Mucosa of descending colon (tissue), 3 donors: ENCODE measurements at regions not wholly inside any gene's neighbourhood (a gene's known extent, or its start where the extent isn't known, plus 50 kb on each side); places are given as distances from the start of the nearest gene placed in this dataset.

ENCODE experiments used
- ATAC-seq: fragments of 200-7000 bp; cut with Tn5 transposase; one replicate; pipeline ENCODE4 v1.9.1; 2020; ENCODE audit warnings: mild to moderate bottlenecking, moderate library complexity
- DNase-seq, 3 donors: peaks; one replicate each; pipeline ENCODE4 v3.0.0-alpha.2; 2020
- H3K36me3 ChIP-seq: fragments of 200-600 bp; one replicate; pipeline ENCODE4 v1.8.0; 2021; ENCODE audit warnings: low read depth, mild to moderate bottlenecking
- H3K4me1 ChIP-seq: fragments of 200-600 bp; one replicate; pipeline ENCODE4 v1.8.0; 2021; ENCODE audit warnings: low read depth, mild to moderate bottlenecking
- H3K4me3 ChIP-seq: fragments of 200-600 bp; one replicate; pipeline ENCODE4 v1.8.0; 2021; ENCODE audit warnings: mild to moderate bottlenecking
- H3K9me3 ChIP-seq: fragments of 200-600 bp; one replicate; pipeline ENCODE4 v1.8.0; 2021; ENCODE audit warnings: mild to moderate bottlenecking
- intact Hi-C, 2 donors: fragments of 100-400 bp; cut with DNase I in 1 of 2; cut with micrococcal nuclease in 1 of 2; formaldehyde crosslinking; loops; one replicate each; pipeline versions ENCODE4 v1.11.0 to v1.11.1; 2022; cut with DNase I, micrococcal nuclease
- TF ChIP-seq, protein P1 (sequence below): fragments of 200-600 bp; IDR thresholded peaks from one replicate; pipeline ENCODE4 v1.8.0; 2022; ENCODE audit warnings: antibody characterized with exemption, mild to moderate bottlenecking
- donor health status: DM: no; HTN: no; CAD: no; lungs with moderate emphysema.
- donor health status: DM: no; HTN: no; CAD: no.
- donor health status: DM: no; HTN: yes; CAD: no.

DNA sequence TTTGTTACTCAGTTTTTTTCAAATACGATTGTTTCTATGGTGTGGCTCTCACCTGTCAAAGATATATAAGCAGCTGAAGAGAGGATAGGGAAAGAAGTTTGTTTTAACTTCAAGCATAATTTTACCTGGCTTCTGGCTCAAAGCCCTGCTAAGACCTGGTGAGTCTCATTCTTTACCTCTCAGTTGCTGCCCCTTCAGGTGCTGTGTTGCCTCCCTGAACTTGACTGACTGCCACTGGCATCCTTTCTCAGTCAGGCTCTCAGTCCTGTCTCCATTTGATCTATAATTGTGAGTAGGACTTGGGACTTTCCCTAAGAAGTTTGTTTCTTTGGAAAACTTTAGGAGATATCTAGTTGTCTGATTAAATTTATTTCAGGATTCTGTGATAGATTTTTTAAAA is 249.6 kb downstream of the IZUMO3 start:
- H3K4me1 ChIP-seq: no peaks in the 10 kb centered on the region
- DNase-seq: no peak
- no peaks in the 10 kb centered on the region for H3K36me3 ChIP-seq
- H3K9me3 ChIP-seq: no peaks in the 10 kb centered on the region
- TF ChIP-seq, protein P1, sequence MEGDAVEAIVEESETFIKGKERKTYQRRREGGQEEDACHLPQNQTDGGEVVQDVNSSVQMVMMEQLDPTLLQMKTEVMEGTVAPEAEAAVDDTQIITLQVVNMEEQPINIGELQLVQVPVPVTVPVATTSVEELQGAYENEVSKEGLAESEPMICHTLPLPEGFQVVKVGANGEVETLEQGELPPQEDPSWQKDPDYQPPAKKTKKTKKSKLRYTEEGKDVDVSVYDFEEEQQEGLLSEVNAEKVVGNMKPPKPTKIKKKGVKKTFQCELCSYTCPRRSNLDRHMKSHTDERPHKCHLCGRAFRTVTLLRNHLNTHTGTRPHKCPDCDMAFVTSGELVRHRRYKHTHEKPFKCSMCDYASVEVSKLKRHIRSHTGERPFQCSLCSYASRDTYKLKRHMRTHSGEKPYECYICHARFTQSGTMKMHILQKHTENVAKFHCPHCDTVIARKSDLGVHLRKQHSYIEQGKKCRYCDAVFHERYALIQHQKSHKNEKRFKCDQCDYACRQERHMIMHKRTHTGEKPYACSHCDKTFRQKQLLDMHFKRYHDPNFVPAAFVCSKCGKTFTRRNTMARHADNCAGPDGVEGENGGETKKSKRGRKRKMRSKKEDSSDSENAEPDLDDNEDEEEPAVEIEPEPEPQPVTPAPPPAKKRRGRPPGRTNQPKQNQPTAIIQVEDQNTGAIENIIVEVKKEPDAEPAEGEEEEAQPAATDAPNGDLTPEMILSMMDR: no peak
- H3K4me3 ChIP-seq: no peak overlapping the region
- intact Hi-C loops: no loop called here
- no peak for ATAC-seq

DNA sequence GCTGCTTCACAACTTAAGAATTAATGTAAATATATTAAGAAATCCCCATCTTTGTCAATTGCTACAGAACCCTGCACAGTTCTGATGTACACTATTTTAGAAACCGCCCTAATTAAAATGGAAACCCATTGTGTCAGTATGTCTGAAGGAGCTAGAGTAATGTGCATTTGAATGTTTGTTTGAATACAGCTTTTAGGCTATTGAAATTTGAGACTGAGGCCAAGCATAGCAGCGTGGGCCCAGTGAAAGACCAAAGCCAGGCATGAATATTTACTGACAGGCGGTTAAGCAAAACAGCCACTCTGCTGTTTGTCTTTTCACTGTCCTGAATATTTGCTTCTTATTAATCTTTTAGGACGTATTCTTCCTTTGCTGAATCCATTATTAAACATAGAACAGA is 252.3 kb downstream of the IZUMO3 start:
- intact Hi-C loops: no loop called here
- no peak for DNase-seq

DNA sequence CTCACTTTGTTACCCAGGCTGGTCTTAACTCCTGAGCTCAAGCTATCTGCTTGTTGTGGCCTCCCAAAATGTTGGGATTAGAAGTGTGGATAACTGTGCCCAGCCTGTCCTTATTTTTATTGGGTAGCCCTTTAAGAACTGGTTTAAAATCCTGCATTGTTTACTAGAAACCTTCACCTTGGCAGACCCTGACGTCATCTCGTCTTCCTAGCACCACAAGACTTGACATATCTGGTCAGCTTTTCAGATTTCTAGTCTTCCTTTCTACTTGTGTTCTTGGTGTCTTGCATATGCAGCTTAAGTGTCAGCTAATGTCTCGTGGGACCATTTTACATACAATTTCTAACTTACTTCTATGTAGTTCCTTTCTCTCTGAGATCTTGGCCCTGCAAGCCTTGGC is 258.9 kb downstream of the IZUMO3 start:
- ATAC-seq: no peak
- intact Hi-C loops: no loop called here
- TF ChIP-seq, protein P1: no peak
- Histone ChIP-seq H3K36me3 (no peaks in the 10 kb centered on the region), H3K4me3 (no peak overlapping the region), H3K4me1 (no peaks in the 10 kb centered on the region), H3K9me3 (peaks cover 5% of the 10 kb centered on the region)
- DNase-seq: no peak

More for the DNA sequence above, 252.3 kb downstream of the IZUMO3 start:
- H3K4me1 ChIP-seq: no peaks in the 10 kb centered on the region
- H3K4me3 ChIP-seq: no peak overlapping the region
- no peaks in the 10 kb centered on the region for H3K36me3 ChIP-seq
- TF ChIP-seq, protein P1: no peak
- ATAC-seq: no peak
- H3K9me3 ChIP-seq: peaks cover 5% of the 10 kb centered on the region

DNA sequence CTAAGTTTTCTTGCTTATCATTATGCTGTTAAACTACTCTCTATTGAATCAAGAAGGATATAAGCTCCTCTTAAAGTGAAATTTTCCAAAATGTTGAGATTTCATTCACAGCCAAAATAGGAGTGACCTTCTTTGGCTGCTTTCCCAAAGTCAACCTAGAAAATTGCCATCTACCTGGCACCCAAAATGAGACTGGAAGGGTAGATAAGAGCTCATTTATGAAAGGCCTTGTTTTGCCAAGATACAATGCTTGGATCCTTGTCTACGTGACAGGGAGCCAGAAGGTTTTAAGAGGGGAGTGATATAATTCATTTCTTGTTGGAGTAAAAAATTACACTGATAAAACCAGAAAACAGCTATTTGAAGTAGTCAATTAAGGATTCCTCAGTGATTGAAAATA is 287.1 kb downstream of the IZUMO3 start:
- DNase-seq (no peak), ATAC-seq (no peak)
- TF ChIP-seq, protein P1: no peak
- Histone ChIP-seq H3K4me3 (no peak overlapping the region), H3K36me3 (no peaks in the 10 kb centered on the region), H3K9me3 (no peaks in the 10 kb centered on the region), H3K4me1 (no peaks in the 10 kb centered on the region)
- intact Hi-C loops: no loop called here

DNA sequence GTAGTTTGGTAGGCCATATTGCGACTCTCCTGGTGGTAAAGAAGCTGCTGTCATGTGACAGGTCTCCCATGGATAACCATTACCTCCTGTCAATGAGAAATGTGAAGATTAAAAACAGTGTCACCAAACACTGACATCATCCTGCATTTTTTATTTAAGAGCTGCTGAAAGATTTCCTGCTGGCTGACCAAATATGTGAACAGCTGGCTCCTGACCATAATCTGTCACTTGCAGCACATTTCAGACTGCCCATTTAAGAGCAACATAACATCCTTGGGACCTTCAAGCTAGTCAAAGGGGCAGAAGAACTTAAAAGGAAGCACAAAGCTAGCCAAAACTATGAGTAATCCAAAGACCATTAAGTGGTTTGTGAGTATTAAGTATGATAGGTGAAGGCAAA is 288.0 kb downstream of the IZUMO3 start:
- Histone ChIP-seq H3K36me3 (no peaks in the 10 kb centered on the region), H3K4me1 (no peaks in the 10 kb centered on the region), H3K9me3 (no peaks in the 10 kb centered on the region), H3K4me3 (no peak overlapping the region)
- ATAC-seq: no peak
- DNase-seq: no peak
- TF ChIP-seq, protein P1: no peak
- intact Hi-C loops: no loop called here

DNA sequence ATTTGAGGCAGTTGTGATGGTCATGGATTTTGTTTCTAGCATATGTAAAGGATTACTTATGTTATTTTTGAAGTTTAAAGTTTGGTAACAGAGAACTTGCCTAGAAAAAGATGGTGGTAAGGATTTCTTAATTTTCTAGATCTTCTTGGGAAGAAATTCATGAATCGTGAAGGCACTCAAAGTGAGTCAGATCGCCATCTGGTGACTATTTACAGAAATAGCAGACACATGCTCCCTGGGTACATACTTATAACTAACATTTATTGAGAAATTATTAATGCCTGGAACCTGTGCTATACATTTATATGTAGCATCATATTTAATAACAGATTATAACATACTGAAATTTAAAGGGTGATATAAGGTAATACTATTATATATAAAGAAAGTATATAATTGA is 299.7 kb downstream of the IZUMO3 start:
- no peak overlapping the region for H3K4me3 ChIP-seq
- no peak for ATAC-seq
- DNase-seq: no peak
- TF ChIP-seq, protein P1: no peak
- no peaks in the 10 kb centered on the region for H3K36me3 ChIP-seq
- no peaks in the 10 kb centered on the region for H3K9me3 ChIP-seq
- intact Hi-C loops: no loop called here
- no peaks in the 10 kb centered on the region for H3K4me1 ChIP-seq
